Pulmonary artery endothelial cell (primary cell): ENCODE measurements at regions not wholly inside any gene's neighbourhood (a gene's known extent, or its start where the extent isn't known, plus 50 kb on each side); places are given as distances from the start of the nearest gene placed in this dataset.

ENCODE experiments used
- DNase-seq: peaks from one replicate; pipeline ENCODE4 v3.0.0-alpha.2; 2011; ENCODE audit warnings: low read depth, low spot score

- no peak for DNase-seq
Observed at GRCh38 chr18:79609841-79610281, 69.7 kb upstream of the CTDP1 start.

GRCh38 chr18:79610461-79611039, 69.1 kb upstream of the CTDP1 start:
- no peak for DNase-seq

DNA sequence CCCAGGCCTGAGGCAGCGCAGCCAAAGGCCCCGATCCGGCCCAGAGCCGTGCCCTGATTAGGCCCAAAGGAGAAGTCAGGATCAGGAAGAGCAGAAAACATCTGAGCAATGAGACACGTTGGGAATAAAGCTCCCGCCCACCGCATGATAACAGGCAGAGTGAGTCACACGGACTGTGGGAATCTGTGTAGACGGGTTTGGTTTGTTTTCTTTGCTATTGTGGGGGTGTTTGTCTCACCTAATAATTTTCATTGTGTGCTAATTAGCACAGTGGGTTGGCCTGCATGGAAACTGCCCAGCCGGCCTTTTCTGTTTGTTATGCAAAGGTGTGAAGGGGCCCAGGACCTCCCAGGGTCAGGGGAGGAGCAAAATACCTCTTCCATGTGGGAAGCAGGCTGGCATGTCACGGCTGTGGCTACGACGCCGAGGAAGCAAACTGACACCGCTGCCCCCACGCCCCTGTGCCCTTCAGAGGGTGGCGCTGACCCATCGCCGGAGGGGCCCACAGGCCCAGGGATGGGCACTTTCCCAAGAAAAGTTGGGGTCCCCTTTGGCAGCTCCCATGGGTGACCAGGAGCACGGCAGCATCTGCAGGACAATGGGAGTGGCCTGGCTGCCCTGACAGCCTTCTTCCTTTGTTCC, 68.4 kb upstream of the CTDP1 start:
- peak; percentile 22 for DNase-seq

DNA sequence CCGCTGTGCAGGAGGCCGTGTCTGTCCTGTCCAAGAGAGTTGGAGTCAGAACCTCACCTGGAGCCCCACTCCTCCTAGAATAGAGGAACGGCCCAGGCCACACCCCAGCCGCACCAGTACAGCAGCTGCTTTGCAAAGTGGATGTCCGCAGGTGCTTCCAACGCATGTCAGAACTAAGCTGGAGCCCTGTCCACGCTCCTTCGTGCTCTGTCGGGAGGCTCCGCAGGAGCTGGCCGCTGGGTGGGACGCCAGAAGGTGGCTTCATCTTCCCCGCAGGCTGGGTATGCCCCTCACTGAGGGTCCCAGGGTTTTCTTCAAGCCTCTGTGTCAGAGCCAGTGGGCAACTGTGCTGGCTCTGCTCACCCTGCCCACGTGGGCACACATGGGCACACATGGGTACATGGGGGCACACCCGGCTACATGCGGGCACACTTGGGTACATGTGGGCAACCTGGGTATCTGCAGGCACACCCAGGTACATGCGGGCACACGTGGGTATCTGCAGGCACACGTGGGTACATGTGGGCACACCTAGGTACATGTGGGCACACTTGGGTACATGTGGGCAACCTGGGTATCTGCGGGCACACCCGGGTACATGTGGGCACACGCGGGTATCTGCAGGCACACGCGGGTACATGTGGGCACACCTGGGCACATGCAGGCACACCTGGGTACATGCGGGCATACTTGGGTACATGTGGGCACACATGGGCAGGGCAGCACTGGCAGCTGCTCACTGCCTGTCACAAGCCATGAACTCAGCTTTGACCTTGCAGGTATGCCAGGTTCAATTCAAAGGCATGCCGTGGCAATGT, 67.1 kb upstream of the CTDP1 start:
- DNase-seq, result no peak

GRCh38 chr18:79613186-79613931, 66.2 kb upstream of the CTDP1 start:
- no peak for DNase-seq

DNA sequence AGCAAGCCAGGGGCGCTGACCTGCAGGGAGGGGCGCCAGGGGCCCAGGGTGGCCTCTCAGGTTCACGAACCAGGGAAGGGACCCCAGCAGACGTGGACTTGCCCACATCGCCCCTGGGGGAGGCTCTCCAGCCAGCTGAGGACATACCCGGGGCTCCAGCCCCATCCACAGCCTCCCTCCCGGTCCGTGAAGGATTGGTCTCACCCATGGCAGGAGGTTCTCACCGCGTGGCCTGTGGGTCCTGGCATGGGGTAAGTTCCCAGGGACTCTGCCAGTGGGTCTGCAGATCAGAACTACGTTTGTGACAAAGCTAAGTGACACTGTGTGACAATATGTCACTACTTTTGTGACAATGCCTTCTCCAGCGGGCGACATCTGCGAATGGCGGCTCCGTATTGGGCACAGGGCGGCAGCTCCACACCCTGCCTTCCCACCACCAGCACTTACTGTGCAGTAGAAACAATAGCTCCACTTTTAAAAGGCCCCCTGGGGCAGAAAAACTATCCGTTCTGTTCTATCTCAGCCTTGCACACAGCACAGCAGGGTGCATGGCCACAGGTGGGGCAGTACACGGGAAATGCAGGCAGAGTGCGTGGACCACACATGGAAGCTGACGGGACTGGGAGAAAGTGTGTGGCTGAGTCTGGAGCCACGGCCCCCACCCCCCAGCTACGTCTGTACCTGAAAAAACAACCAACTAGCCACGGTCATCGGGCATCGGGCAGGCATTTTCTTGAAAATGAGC, 65.2 kb upstream of the CTDP1 start:
- no peak for DNase-seq

GRCh38 chr18:79615091-79615490, 64.5 kb upstream of the CTDP1 start:
- DNase-seq, result no peak

DNA sequence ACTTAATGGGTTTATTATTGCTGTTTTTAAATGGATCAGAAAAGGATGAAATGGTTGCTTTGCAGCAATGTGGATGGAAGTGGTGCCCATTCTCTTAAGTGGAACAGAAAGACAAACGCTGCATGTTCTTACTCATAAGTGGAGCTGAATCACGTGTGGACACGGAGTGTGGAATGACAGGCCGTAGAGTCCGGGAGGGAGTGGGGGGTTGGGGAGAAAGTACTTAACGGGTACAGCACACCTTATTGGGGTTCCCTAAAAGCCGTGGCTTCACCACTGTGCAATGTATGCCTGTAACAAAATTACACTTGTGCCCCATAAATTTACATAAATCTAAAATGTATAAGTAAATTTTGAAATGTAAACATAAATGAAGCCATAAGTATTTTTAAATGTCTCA, 64.0 kb upstream of the CTDP1 start:
- DNase-seq, result no peak

DNA sequence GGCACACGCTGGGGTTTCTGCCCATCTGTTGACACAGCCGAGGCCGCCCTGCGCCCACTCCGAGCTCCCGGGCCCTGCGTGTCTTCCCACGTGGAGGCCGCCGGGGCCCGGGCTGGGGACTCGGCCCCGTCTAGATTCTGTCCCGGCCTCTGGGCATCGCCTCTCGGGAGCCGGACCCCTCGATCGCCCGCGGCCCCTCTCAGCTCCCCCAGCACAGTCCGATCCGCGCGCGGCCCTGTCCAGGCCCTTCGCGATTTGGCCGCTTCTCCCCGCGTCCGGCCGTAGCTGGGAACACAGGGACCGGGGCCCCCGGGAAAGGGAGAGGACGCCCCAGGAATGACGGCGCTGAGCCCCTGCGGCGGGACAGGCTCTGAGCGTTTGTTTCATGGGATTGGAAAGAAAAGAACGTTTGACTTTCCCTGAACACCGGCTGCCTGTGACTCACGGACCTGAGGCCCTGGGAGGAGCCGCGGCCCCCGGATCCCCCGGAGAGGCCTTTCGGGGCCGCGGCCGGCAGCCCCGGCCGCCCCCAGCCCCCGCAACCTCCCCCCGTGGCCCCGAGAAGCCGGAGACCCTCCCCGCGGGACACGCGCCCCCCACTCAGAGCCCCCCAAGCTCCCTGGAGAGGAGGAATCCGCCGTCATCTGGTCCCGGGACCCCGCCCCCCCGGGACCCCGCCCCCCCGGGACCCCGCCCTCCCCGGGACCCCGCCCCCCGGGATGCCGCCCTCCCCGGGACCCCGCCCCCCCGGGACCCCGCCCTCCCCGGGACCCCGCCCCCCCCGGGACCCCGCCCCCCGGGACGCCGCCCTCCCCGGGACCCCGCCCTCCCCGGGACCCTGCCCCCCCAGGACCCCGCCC, 62.7 kb upstream of the CTDP1 start:
- DNase-seq, result no peak

DNA sequence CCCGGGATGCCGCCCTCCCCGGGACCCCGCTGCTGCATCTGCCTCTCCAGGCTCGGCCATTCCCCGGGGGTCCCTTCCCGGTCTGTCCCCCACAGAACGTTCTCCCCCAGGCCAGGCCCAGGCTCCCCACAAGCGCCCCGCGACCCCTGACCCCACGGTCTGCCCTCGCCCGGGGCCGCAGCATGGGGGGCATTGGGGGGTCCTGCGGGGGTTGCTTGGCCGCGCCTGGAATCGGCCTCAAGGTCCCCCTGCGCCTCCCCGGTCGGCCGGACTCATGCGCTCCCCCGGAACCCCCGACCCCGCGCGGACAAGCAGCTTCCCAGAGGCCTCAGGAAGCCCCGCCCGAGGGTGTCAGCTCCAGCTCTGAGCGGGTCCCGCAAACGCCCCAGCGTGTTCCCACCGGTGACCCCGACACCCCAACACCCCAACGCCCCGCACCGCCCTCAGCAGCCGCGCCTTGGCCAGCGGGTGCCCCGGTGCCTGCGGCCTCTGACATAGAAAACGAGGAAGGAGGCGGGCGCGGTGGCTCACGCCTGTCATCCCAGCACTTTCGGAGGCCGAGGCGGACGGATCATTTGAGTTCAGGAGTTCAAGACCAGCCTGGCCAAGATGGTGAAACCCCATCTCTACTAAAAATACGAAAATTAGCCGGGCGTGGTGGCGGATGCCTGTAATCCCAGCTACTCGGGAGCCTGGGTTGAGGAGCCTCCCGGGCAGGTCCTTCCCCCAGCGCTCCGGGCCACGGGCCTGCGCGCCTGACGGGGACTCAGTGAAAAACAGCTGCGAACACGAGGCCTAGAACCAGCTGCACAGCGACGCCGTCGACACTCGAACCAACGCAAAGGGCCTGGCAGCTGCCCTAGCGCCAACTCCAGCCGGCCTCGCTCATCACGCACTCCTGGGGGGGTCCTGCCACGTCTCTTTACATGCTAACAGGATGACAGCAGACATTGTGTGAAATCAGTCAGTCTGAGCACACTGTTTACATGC, 61.8 kb upstream of the CTDP1 start:
- DNase-seq, result no peak

- no peak for DNase-seq
Observed at GRCh38 chr18:79620576-79621165, 58.9 kb upstream of the CTDP1 start.

- DNase-seq, result no peak
Observed at GRCh38 chr18:79621501-79621900, 58.1 kb upstream of the CTDP1 start.

DNA sequence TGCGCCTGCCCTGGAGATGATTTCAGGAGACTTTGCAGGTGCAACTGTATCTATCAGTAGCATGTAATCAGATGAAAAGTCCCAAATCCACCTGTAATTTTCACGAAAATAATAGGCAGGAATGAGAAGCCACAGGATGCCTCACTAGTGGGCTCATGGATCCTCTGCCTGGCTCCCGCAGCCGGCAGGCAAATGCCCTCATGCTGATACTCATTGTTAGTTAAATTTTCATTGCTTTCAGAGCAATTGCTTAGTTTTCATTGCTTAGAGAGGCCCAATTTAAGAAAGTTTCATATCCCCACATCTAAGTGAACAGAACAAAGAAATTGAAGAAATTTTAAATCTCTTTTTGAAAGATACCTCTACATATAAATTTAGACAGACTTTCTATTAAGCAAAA, 57.6 kb upstream of the CTDP1 start:
- DNase-seq, result no peak

- no peak for DNase-seq
Observed at GRCh38 chr18:79624356-79625170, 55.0 kb upstream of the CTDP1 start.

DNA sequence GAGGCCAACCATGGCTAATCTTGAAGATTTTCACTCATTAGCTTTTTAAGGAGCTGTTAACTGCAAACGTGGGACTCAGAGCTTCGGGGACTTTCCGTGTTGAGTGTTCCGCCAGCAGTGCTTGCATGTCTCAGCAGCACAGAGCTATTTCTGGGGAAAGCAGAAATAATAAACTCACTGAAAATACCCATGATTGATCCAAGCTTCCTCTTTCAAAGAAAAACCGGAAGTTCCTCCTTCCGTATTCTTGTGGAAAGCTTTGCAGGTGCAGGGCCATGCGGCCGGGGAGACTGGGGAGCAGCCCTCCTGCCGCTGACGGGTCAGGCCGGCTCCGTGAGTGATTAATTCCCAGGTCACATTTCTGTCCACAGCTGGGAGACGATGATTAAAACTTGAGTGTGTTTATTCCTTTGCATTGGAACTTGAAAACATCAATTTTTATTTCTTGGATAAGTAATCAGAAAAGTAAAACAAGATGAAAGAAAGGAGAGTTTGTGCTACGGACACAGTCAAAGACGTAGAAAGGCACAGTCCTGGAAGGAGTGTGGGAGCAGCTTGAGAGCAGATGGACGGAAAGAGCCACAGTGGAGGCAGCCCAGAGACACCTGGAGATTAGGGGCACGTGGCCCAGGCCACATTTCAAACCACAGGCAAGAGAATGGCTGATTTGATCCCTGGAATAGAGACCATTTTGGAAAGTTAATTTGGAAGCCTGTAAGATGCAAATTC, 54.2 kb upstream of the CTDP1 start:
- DNase-seq, result no peak

GRCh38 chr18:79625924-79626561, 53.6 kb upstream of the CTDP1 start:
- DNase-seq, result no peak
